ENCODE measurements at regions not wholly inside any gene's neighbourhood (a gene's known extent, or its start where the extent isn't known, plus 50 kb on each side); places are given as distances from the start of the nearest gene placed in this dataset.

DNA sequence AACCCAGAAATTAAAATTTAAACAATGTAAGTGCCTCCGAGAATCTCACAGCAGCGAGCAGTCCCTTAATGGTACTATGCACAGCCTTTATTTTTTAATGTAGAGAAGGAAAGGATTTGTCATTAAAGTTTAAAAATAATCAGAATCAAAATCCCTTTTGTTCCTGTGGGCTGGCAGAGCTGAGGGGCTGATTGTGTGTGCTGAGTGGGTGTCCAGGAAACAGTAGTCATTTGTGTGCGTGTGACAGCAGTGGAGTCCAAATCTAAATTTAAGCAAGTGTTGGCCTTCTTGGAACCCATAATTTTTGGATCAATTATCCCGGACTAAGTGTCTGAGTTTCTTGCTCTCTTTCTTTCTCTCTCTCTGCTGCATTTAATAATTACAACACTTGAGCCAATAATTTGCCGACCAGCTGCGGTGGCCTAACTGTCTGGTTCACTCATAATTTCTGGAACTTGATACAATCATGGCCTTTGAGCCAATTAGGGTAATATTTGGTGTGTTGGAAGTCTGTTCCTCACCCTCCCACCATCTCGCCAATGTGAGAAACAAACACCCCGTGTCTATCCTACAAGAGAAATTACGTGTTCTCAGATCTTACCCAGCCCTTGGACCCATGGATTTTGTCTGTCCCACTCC is 528.0 kb downstream of the SOX6 start:
- ChIA-PET POLR2A (no interaction called here), CTCF (interaction anchor here (0.9 to 2.4 kb wide), 3 partner anchors 9 to 785 kb away, joined by 4 to 16 read pairs (median 4); no protein-coding TSS in a partner anchor)
- TF ChIP-seq, protein P1, sequence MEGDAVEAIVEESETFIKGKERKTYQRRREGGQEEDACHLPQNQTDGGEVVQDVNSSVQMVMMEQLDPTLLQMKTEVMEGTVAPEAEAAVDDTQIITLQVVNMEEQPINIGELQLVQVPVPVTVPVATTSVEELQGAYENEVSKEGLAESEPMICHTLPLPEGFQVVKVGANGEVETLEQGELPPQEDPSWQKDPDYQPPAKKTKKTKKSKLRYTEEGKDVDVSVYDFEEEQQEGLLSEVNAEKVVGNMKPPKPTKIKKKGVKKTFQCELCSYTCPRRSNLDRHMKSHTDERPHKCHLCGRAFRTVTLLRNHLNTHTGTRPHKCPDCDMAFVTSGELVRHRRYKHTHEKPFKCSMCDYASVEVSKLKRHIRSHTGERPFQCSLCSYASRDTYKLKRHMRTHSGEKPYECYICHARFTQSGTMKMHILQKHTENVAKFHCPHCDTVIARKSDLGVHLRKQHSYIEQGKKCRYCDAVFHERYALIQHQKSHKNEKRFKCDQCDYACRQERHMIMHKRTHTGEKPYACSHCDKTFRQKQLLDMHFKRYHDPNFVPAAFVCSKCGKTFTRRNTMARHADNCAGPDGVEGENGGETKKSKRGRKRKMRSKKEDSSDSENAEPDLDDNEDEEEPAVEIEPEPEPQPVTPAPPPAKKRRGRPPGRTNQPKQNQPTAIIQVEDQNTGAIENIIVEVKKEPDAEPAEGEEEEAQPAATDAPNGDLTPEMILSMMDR (IDR thresholded peaks at IDR 0.05; ENCODE audit: insufficient read depth, low read length, missing control alignments): no peak
- no peak overlapping the region for H3K4me3 ChIP-seq (ENCODE audit: low read depth, low read length)
- DNase-seq (ENCODE audit: low read depth, low spot score): no peak

DNA sequence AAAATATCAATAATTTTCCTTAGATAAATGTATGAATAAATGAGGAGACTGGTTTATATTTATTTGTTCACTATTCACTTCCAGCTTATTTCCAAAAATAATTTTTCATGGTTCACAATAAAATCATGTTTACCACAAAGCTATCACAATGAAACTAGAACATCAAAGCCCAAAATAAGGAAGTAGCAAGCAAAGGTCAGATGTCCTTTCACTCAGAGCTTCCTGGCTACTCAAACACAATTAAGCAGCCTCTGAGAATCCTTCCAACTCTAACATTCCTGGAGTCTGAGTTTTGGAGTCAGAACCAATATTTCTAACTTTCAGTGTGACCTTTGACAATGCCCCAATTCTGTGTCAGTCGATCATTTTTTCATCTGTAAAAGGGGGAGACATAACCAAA is 527.0 kb downstream of the SOX6 start:
- no peak for DNase-seq (ENCODE audit: low read depth, low spot score)
- TF ChIP-seq, protein P1 (IDR thresholded peaks at IDR 0.05; ENCODE audit: insufficient read depth, low read length, missing control alignments): no peak
- no peak overlapping the region for H3K4me3 ChIP-seq (ENCODE audit: low read depth, low read length)
- POLR2A ChIA-PET: no interaction called here
- CTCF ChIA-PET: interaction anchor here (1.1 to 2.4 kb wide), 7 partner anchors 10 to 785 kb away, joined by 3 to 16 read pairs (median 5); no protein-coding TSS in a partner anchor

DNA sequence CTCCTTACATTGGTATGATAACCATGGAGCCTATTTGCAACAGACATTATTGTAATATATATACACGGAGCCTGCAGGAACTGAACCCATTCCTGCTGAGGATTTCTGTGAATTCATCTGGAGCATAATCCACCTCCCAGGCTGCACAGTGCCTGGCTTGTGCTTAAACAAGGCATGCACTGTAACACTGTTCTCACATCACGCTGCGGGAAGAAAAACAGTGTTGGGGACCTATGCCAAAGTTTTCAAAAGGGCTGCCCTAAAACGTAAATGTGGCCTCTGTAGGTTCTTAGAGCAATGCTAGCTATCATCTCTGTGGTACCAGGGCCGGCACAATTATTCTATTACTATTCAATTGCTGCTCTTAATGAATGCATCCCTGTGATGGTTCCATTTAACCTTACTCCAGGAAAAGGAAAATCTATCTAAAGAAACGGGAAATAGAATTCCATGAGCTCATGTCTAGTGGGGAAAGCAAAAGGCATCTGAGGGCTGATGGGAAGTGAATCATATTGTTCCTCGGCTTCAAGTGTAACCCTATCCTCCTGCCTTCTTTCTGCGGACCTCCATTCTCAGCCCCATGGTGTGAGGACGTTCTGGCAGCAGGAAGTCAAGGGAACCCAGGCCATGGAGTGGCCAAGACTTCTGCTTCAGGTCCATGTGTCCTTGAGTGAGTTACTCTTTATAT is 525.5 kb downstream of the SOX6 start:
- ChIA-PET POLR2A (no interaction called here), CTCF (interaction anchor here (0.9 to 2.4 kb wide), 4 partner anchors 9 to 783 kb away, joined by 3 to 9 read pairs (median 4); no protein-coding TSS in a partner anchor)
- no peak for DNase-seq (ENCODE audit: low read depth, low spot score)
- TF ChIP-seq, protein P1 (IDR thresholded peaks at IDR 0.05; ENCODE audit: insufficient read depth, low read length, missing control alignments): no peak
- H3K4me3 ChIP-seq (ENCODE audit: low read depth, low read length): no peak overlapping the region

DNA sequence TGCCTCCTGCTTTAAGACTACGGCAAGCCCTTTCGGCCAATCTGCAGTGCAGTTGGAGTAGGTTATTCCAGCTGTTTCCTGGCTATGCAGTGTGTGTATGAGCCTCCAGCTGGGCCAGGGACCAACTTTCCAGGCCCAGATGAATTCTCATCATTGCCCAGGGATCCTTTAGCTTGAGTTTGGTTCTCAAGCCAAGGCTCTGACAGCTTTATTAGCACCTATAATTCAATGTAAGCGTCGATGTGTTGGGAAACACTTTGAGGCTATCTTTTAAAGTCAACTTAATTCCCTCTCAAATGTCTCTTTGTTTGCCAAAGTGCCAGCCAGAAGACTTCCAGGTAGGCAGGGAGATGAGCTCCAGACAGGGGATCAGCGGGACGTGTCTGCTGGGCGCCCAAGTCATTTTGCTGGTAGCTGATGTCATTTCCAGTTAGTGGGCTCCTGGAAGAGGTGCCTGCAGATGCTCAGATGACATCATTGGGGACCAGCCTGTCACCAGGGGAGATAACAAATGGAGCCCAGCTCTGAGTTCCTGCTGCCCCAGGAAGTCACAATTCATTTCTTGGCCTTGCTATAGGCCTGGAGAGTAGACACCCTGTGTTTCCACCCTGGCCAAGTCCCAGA is 520.4 kb downstream of the SOX6 start:
- POLR2A ChIA-PET: no interaction called here
- TF ChIP-seq, protein P1 (IDR thresholded peaks at IDR 0.05; ENCODE audit: insufficient read depth, low read length, missing control alignments): no peak
- no peak overlapping the region for H3K4me3 ChIP-seq (ENCODE audit: low read depth, low read length)
- DNase-seq (ENCODE audit: low read depth, low spot score): no peak
- CTCF ChIA-PET: interaction anchor here (0.8 to 2.4 kb wide), 2 partner anchors 9 to 15 kb away, joined by 3 to 17 read pairs; no protein-coding TSS in a partner anchor

DNA sequence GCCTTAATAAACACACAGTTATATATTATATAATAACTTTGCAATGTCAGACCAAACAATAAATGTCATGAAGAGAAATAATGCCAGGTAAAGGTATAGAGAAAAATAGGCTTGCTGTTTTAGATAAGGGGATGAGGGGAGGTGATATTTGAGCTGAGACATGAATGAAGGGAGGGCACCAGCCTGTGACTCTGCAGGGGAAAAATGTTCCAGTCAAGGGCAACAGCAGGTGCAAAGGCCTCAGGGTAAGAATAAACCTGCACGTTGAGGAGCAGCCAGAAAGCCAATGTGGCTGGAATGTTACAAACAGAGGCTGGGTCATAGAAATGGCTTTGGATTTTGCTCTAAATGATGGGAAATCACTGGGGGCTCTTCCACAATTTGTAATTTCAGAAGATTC is 519.6 kb downstream of the SOX6 start:
- TF ChIP-seq, protein P1 (IDR thresholded peaks at IDR 0.05; ENCODE audit: insufficient read depth, low read length, missing control alignments): no peak
- POLR2A ChIA-PET: no interaction called here
- no peak for DNase-seq (ENCODE audit: low read depth, low spot score)
- CTCF ChIA-PET: interaction anchor here (2.4 kb wide), 1 partner anchor 10 kb away, joined by 17 read pairs; no protein-coding TSS in a partner anchor
- no peak overlapping the region for H3K4me3 ChIP-seq (ENCODE audit: low read depth, low read length)
